GM13977 (cell line): ENCODE measurements at regions not wholly inside any gene's neighbourhood (a gene's known extent, or its start where the extent isn't known, plus 50 kb on each side); places are given as distances from the start of the nearest gene placed in this dataset.

ENCODE experiments used
- DNase-seq: peaks from one replicate; pipeline ENCODE4 v3.0.0; 2012; ENCODE audit warnings: low spot score
- CTCF ChIP-seq: IDR thresholded peaks from 2 replicates; pipeline ENCODE4 v1.5.1; 2012; ENCODE audit warnings: mild to moderate bottlenecking, control low read depth; ENCODE audit not compliant: insufficient read depth; ENCODE audit errors: extremely low read depth, missing control alignments
- in situ Hi-C: fragments of 300-500 bp; cut with MboI; formaldehyde crosslinking; loops from one replicate; pipeline ENCODE4 v1.12.0; 2022; ENCODE audit warnings: low sequenced_read_pairs, low pct_unique_long_range_greater_than_20kb, mixed read lengths, inconsistent platforms; ENCODE audit not compliant: unreplicated experiment

DNA sequence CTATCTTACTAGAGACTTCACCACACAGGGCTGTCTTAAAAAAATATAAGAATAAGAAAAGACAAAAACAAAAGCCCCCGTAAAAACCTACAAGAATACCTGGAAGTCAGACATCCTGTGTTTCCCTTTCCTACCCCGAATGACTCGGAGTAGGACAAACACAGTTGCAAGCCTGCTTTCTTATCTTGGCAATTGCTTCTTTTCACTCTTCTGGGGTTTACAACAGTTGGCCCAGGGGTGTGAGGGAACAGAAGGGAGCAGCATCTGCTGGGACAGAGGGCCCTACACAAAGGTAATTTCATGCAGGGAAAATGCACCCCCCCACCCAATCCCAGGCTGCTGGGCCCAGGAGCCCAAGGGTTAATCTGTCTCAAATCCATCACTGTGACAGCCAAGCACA is 220.6 kb downstream of the ARHGAP12 start:
- DNase-seq: no peak
- in situ Hi-C loops: no loop called here
- no peak for TF ChIP-seq CTCF

GRCh38 chr10:31707093-31708039 is 221.3 kb downstream of the ARHGAP12 start:
- peak; percentile 70 for DNase-seq
- no peak for TF ChIP-seq CTCF
- in situ Hi-C loops: no loop called here

DNA sequence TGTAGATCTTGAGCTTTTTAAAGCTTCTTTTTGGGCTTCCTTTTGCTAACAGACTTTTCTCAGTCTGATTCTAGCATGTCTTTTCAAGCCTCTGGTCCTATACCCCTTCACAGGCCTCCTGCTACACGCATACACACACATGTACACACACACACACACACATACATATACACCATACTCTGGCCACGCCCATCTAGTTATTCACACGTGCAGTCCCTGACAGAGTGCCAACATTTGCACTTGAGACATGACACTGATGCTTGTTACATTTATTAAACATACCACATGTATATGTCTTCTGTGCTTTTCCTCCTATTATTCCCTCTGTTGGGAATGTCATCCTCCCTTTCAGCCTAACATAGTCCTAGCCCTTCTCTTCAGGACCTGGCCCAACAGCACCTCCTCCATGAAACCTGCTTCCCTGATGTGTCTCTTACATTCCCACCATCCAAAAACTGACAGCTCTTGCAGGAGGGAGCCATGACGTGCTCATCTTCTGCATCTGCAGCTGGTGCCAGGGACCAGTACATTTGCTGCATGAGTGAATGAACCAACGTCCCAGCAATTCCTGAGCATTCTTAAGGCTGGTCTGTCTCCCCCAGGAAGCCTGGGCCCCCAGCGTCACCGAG is 222.1 kb downstream of the ARHGAP12 start:
- in situ Hi-C loops: no loop called here
- DNase-seq: no peak

GRCh38 chr10:31705136-31705535 is 223.5 kb downstream of the ARHGAP12 start:
- in situ Hi-C loops: no loop called here
- DNase-seq: no peak
- no peak for TF ChIP-seq CTCF

More for the DNA sequence above, 222.1 kb downstream of the ARHGAP12 start:
- no peak for TF ChIP-seq CTCF

- no peak for TF ChIP-seq CTCF
- in situ Hi-C loops: no loop called here
- no peak for DNase-seq
Measured at GRCh38 chr10:31704195-31704594, 224.4 kb downstream of the ARHGAP12 start.

DNA sequence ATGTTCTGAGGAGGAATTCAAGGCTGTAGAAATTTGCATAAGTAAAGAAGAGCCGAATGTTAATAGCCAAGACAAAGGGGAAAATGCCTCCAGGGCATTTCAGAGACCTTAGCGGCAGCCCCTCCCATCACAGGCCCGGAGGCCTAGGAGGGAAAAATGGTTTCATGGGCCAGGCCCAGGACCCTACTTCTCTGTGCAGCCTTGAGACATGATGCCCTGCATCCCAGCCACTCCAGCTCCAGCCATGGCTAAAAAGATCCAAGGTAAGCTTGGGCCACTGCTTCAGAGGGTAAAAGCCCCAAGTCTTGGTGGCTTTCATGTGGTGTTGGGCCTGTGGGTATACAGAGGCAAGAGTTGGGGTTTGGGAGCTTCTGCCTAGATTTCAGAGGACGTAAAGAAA is 225.7 kb downstream of the ARHGAP12 start:
- no peak for TF ChIP-seq CTCF
- in situ Hi-C loops: no loop called here
- DNase-seq: no peak
